Hindlimb muscle (tissue), 1 donor: ENCODE measurements at regions not wholly inside any gene's neighbourhood (a gene's known extent, or its start where the extent isn't known, plus 50 kb on each side); places are given as distances from the start of the nearest gene placed in this dataset.

ENCODE experiments used
- DNase-seq: peaks from one replicate; pipeline ENCODE4 v3.0.0-alpha.2; 2013

GRCh38 chr3:107034142-107034541 is 343.1 kb upstream of the CCDC54 start:
- DNase-seq = no peak

DNA sequence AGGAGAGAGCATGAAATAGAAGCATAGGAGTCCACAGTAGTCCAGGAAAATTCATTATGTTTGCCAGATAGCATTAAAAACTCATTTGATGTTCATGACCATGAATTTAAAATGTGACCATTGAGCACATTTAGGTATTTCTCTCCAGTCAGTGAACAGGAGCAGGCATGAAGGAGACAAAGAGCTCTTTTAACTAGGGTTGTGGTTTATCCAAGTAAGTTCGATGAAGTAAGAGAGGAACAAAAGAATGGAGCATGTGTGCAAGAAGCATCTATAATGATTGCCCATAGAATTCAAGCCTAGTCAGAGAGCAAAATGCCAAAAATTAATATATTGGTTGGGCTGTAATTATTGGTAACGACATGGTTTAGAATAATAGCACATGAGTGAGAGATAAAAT is 342.1 kb upstream of the CCDC54 start:
- DNase-seq = no peak

GRCh38 chr3:107044677-107045076 is 332.6 kb upstream of the CCDC54 start:
- DNase-seq = no peak

DNA sequence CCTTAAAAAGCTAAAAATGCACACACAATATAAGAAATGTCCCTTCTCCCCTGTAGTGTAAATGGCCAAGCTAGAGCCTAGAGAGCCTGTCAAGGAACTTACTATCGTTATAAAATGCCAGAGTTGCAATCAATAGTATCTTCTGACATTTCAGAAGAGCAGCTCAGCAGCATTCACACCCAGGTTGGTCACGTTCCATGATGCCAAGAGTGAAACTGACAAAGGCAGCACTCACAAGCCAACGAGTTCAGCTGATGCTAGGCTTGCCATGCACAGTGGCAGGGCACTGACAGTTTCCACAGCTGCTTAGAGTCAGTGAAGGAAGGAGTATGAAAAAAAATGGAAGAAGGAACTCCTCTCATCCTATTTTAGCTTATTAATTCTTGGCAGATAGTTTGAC is 331.4 kb upstream of the CCDC54 start:
- no peak for DNase-seq

DNA sequence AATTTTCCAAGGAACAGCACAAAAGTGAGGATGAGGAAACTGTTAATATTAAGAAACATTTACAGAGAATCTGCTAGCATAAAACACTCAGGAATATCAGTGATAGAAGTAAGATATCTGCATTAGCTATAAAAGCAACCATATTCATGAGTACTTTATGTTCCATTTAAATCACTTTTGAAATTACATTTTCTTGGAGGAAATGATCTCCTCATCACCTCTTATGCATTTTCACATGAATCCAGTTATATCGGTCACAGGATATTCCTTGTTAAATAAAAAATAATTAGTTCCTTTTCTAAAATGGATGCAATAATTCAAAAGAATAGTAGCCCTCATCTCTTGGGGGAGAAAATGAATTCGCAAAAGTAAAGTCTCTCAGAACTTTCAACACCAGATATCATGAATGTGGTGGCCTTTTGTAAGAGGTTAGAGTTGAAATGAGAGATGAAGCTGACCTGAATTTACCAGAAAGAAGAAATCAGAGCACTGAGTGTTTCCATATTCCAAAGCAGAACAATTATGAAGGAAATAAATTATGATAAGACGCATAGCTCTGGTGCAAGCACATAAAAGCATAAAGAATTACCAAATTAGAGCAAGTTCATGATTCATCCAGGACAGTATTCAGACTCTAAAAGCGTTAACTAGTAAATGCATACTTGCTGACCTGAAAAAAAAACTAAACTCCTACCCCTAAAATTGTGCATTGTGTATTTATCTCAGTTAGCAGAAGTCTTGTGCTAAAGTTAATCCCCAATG is 321.9 kb upstream of the CCDC54 start:
- no peak for DNase-seq

DNA sequence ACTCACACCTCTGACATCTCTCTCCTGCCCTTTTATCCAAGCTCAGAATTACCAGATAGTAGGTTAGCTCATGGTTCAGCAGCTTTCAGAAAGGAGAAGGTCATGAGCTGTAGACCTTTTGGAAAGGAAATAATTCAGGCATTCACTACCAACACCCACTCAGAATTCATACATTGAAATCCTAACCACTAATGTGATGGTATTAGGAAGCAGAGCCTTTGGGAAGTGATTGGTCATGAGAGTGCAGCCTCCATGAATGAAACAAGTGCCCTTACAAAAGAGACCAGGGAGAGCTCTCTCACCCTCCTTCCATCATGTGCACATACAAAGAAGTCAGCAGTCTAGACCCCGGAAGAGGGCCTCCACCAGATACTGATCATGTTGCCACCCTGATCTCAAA is 315.8 kb upstream of the CCDC54 start:
- no peak for DNase-seq

- DNase-seq = no peak
Measured at GRCh38 chr3:107062310-107062709, 314.9 kb upstream of the CCDC54 start.

- DNase-seq = no peak
Measured at GRCh38 chr3:107062787-107063186, 314.5 kb upstream of the CCDC54 start.

DNA sequence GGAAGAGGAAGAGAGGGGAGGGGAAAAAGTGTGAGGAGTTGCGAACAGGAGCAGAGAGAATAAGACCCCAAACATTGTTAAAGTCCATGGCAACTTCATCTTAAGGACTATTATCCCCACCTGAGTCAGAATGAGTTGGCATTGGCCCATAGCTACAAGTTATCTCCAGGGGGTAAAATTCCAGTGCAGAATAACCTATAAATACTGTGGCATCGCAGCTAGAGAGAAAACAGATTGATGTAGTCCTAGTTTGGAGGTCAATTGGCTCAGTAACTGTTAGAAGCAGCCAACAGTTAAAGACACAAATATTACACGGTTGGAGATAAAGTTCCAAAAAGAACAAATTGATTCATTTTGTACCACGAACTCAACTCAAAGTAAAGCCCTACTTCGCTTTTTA is 313.9 kb upstream of the CCDC54 start:
- DNase-seq = no peak

GRCh38 chr3:107064405-107065060 is 312.7 kb upstream of the CCDC54 start:
- peak; percentile 85 for DNase-seq

- peak; percentile 19 for DNase-seq
Measured at GRCh38 chr3:107065094-107065861, 312.0 kb upstream of the CCDC54 start.

GRCh38 chr3:107067421-107067820 is 309.8 kb upstream of the CCDC54 start:
- no peak for DNase-seq

- peak; percentile 23 for DNase-seq
Measured at GRCh38 chr3:107068980-107069379, 308.3 kb upstream of the CCDC54 start.

DNA sequence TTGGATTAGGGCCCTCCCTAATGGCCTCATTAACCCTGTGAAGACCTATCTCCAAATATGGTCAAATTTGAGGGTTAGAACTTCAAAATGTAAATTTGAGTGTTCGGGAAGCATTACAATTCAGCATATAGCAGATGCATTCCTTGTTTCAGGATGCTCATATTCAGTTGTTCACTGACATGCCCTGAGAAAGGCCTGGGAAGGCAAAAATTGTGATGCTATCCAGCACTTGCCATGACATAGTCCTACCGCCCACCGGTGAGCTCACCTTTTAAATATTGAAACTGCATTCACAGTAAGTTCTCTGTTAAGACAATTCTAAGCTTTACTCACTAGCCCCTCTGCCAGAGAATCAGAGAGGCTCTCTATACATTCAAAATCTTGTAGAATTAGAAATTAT is 300.3 kb upstream of the CCDC54 start:
- no peak for DNase-seq

DNA sequence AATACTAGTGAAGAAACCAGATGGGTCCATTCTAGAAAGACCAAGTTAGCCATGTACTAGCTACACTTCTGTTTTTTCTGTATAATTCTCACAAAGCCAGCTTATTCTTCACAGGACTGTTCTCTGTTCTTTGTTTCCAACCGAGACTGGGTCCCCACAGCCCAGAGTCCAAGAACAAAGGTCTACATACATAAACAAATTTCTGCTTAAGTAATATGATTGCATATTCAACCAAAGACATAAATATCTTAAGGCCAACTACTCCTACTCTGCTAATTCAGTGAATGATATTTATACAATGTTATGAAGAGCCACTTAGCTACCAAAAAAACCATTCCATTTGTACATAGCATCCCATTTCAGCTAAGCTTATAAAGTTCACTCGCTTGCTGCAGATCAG is 299.8 kb upstream of the CCDC54 start:
- no peak for DNase-seq

DNA sequence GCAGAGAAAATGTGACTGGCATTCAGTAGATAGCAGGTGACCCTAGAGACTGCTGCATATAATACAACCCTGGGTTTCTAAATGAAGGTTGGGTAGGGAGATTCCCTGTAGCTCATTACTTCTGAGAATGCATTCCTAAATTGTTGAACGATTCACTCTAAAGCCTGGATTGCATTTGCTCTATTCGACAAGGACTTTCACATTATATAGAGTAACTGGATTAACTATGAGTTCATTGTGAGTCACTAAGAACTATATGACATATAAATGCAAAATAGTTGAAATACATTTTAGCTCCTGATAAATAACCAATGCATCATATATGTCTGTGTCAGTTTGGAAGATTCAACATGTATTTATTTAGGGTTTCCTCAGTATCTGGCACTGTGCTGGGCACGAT is 294.7 kb upstream of the CCDC54 start:
- no peak for DNase-seq

DNA sequence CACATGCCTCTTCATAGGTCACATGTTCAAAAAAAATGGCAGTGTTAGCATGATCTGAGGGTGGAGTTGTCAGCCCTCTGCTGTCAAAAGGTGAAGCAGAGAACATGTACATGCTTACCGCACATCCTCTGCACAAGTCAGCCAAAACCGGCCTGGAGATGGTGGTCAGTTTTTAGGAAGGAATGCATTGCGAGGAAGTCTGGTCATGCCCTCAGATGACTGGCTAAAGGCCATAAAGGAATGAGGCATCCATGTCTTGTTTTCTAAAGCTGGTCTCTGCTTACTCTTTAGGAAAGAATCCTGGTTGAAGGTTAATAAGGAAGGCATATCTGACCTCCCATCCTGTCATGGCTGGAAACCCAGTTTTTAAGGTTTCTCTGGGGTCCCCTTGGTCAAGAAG is 292.0 kb upstream of the CCDC54 start:
- no peak for DNase-seq

GRCh38 chr3:107092121-107092520 is 285.1 kb upstream of the CCDC54 start:
- DNase-seq = no peak

DNA sequence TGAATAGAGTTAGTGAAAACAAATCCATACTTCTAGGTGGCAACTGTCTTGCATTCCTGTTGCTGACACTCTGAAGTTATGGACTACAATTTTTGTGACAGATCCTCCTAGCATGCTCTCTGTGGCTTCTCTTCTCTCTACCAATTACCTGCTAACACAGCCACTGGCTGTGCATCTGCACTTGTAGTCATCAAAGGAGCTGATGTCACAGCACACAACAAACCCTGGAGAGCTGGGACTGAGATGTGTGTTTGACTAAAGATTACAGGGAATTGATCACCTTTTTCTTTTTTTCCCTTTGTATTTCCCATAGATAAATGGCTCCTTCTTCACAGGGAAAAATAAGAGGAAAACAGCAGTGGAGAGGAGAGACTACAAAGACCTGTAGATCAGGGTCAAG is 278.4 kb upstream of the CCDC54 start:
- no peak for DNase-seq

DNA sequence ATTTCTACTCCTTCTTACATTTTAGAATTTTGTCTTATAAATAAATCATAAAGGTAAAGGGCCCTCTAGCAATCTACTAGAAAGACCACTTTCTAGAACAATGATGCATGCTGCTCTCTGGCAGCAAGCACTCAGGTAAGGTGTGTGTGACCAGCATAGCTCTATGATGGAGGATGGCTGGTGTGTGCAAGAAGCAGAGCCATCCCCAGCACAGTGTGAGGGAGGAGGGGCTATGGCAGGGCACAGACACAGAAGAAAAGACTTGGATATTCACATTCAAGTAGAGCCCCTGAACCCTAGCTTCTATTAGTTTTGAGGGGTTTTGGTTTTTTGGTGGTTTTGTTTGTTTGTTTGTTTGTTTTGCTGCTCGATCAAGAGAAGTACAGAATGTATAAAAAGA is 277.1 kb upstream of the CCDC54 start:
- DNase-seq = no peak

DNA sequence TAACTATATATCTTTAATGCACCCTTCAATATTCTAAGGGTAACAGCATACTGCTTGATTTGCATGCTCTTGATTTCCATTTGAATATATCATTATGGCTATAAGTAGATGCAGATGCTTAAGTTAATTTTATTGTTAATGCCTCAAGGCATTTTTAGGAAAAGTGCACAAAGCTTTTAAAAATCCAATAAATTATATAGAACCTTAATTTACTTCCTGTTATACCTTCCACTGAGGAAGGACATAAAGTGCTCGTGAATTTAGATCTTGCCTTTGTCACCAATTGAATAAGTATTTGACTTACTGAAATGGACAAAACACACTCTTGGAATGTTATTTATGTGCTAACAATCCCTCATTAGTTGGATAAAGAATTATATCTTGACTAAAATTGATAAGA is 276.7 kb upstream of the CCDC54 start:
- no peak for DNase-seq

- DNase-seq = no peak
Measured at GRCh38 chr3:107103786-107104185, 273.5 kb upstream of the CCDC54 start.

DNA sequence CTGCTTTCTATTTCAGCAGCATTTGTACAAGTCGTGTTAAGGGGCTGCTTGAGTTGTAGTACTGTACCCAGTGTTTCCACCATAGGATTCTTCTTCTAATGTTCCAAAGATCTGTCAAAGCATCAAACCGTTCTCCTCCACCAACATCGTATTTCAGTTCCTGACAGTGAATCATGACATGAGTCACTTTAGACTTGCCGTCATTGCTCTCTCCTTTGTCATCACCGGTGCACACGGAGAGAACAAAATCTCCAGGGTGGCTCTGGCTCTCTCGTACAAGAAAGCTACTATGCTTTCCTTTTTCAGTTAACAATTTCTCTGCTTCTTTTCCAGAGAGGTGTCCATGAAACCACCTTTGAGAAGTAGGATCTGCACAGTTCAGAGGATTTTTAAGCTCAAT is 270.9 kb upstream of the CCDC54 start:
- no peak for DNase-seq

GRCh38 chr3:107106907-107107306 is 270.3 kb upstream of the CCDC54 start:
- DNase-seq = no peak
